ENCODE measurements at regions not wholly inside any gene's neighbourhood (a gene's known extent, or its start where the extent isn't known, plus 50 kb on each side); places are given as distances from the start of the nearest gene placed in this dataset.
"Not testable (repeated sequence)": the region's sequence is repeated elsewhere in the genome, so short reads cannot be mapped to it uniquely, and the experiment has no call there.

GRCh38 chr4:179344861-179345260 is 1902.6 kb upstream of the AGA start:
- TF ChIP-seq CTCF (IDR thresholded peaks at IDR 0.05) = no peak
- no peak for TF ChIP-seq POLR2A (IDR thresholded peaks at IDR 0.05)
- DNase-seq = no peak
- Histone ChIP-seq H3K4me1 (no peaks in the 10 kb centered on the region), H3K27ac (no peak overlapping the region), H3K27me3 (no peaks in the 10 kb centered on the region), H3K9me3 (no peaks in the 10 kb centered on the region), H3K36me3 (no peaks in the 10 kb centered on the region), H3K4me3 (replicated peaks in 1 of 3) (no peak overlapping the region)
- intact Hi-C loops (cut with DNase I) = no loop called here

GRCh38 chr4:179352221-179352620 is 1910.0 kb upstream of the AGA start:
- Histone ChIP-seq H3K27me3 (no peaks in the 10 kb centered on the region), H3K4me1 (no peaks in the 10 kb centered on the region), H3K36me3 (no peaks in the 10 kb centered on the region), H3K27ac (no peak overlapping the region), H3K4me3 (replicated peaks in 1 of 3) (no peak overlapping the region), H3K9me3 (no peaks in the 10 kb centered on the region)
- no peak for DNase-seq
- TF ChIP-seq CTCF (IDR thresholded peaks at IDR 0.05) (no peak), POLR2A (IDR thresholded peaks at IDR 0.05) (no peak)
- intact Hi-C loops (cut with DNase I) = no loop called here
- 51 to 53% methylated on average over 2 of the region's 2 CpGs for WGBS, 2 donors

- intact Hi-C loops (cut with DNase I) = no loop called here
- 63 to 74% methylated on average over 3 of the region's 3 CpGs for WGBS, 2 donors
- Histone ChIP-seq H3K27ac (no peak overlapping the region), H3K27me3 (no peaks in the 10 kb centered on the region), H3K4me1 (no peaks in the 10 kb centered on the region), H3K36me3 (no peaks in the 10 kb centered on the region), H3K9me3 (no peaks in the 10 kb centered on the region), H3K4me3 (replicated peaks in 1 of 3) (no peak overlapping the region)
- DNase-seq = no peak
- TF ChIP-seq CTCF (IDR thresholded peaks at IDR 0.05) (no peak), POLR2A (IDR thresholded peaks at IDR 0.05) (no peak)
Measured at GRCh38 chr4:179353786-179354185, 1911.5 kb upstream of the AGA start.

GRCh38 chr4:179361978-179362486 is 1919.8 kb upstream of the AGA start:
- WGBS, 2 donors = 64 to 76% methylated on average over 8 of the region's 8 CpGs

GRCh38 chr4:179365932-179366331 is 1923.7 kb upstream of the AGA start:
- H3K4me1 ChIP-seq; intact Hi-C loops (cut with DNase I); H3K27ac ChIP-seq; H3K27me3 ChIP-seq; H3K9me3 ChIP-seq; H3K36me3 ChIP-seq; DNase-seq; H3K4me3 ChIP-seq (replicated peaks in 1 of 3): not testable (repeated sequence)
- 97 to 98% methylated on average over 3 of the region's 3 CpGs for WGBS, 2 donors

More at GRCh38 chr4:179361978-179362486, 1919.8 kb upstream of the AGA start:
- no peak for TF ChIP-seq CTCF (IDR thresholded peaks at IDR 0.05)
- TF ChIP-seq POLR2A (IDR thresholded peaks at IDR 0.05) = no peak
- DNase-seq = no peak
- no peak overlapping the region for H3K4me3 ChIP-seq (replicated peaks in 1 of 3)
- H3K27me3 ChIP-seq = no peaks in the 10 kb centered on the region
- no peaks in the 10 kb centered on the region for H3K9me3 ChIP-seq
- intact Hi-C loops (cut with DNase I) = no loop called here
- no peaks in the 10 kb centered on the region for H3K4me1 ChIP-seq
- H3K27ac ChIP-seq = no peak overlapping the region
- H3K36me3 ChIP-seq = no peaks in the 10 kb centered on the region

- H3K9me3 ChIP-seq = no peaks in the 10 kb centered on the region
- H3K27ac ChIP-seq = no peak overlapping the region
- no peaks in the 10 kb centered on the region for H3K4me1 ChIP-seq
- DNase-seq = no peak
- WGBS, 2 donors = 67 to 90% methylated on average over 1 of the region's 1 CpG
- intact Hi-C loops (cut with DNase I) = no loop called here
- TF ChIP-seq CTCF (IDR thresholded peaks at IDR 0.05) (no peak), POLR2A (IDR thresholded peaks at IDR 0.05) (no peak)
- H3K27me3 ChIP-seq = no peaks in the 10 kb centered on the region
- no peaks in the 10 kb centered on the region for H3K36me3 ChIP-seq
- no peak overlapping the region for H3K4me3 ChIP-seq (replicated peaks in 1 of 3)
Measured at GRCh38 chr4:179372242-179372641, 1930.0 kb upstream of the AGA start.
